Pulmonary artery endothelial cell (primary cell): ENCODE measurements at regions not wholly inside any gene's neighbourhood (a gene's known extent, or its start where the extent isn't known, plus 50 kb on each side); places are given as distances from the start of the nearest gene placed in this dataset.
"Not testable (repeated sequence)": the region's sequence is repeated elsewhere in the genome, so short reads cannot be mapped to it uniquely, and the experiment has no call there.

Experiments used
- DNase-seq: peaks from one replicate; pipeline ENCODE4 v3.0.0-alpha.2; 2011; ENCODE audit warnings: low read depth, low spot score

- no peak for DNase-seq
Observed at GRCh38 chr11:81303038-81303664, 1430.5 kb downstream of the FAM181B start.

- no peak for DNase-seq
Observed at GRCh38 chr11:81301166-81301830, 1432.4 kb downstream of the FAM181B start.

GRCh38 chr11:81286959-81287358, 1446.7 kb downstream of the FAM181B start:
- DNase-seq: no peak

- DNase-seq: no peak
Observed at GRCh38 chr11:81286550-81286949, 1447.1 kb downstream of the FAM181B start.

- DNase-seq: not testable (repeated sequence)
Observed at GRCh38 chr11:81280228-81280627, 1453.4 kb downstream of the FAM181B start.

GRCh38 chr11:81278991-81279390, 1454.7 kb downstream of the FAM181B start:
- DNase-seq: no peak

GRCh38 chr11:81270686-81271085, 1463.0 kb downstream of the FAM181B start:
- DNase-seq: no peak

- no peak for DNase-seq
Observed at GRCh38 chr11:81267246-81267645, 1466.4 kb downstream of the FAM181B start.

GRCh38 chr11:81259471-81259870, 1474.2 kb downstream of the FAM181B start:
- DNase-seq: no peak

- DNase-seq: no peak
Observed at GRCh38 chr11:81255895-81256294, 1477.8 kb downstream of the FAM181B start.

GRCh38 chr11:81253244-81253643, 1480.4 kb downstream of the FAM181B start:
- no peak for DNase-seq

- no peak for DNase-seq
Observed at GRCh38 chr11:81246941-81247340, 1486.7 kb downstream of the FAM181B start.

GRCh38 chr11:81245791-81246190, 1487.9 kb downstream of the FAM181B start:
- no peak for DNase-seq

GRCh38 chr11:81241672-81242275, 1491.9 kb downstream of the FAM181B start:
- no peak for DNase-seq

- DNase-seq: no peak
Observed at GRCh38 chr11:81237139-81237538, 1496.5 kb downstream of the FAM181B start.

GRCh38 chr11:81227409-81227808, 1506.3 kb downstream of the FAM181B start:
- DNase-seq: not testable (repeated sequence)

GRCh38 chr11:81224396-81224795, 1509.3 kb downstream of the FAM181B start:
- DNase-seq: no peak

GRCh38 chr11:81222491-81222890, 1511.2 kb downstream of the FAM181B start:
- no peak for DNase-seq

GRCh38 chr11:81220146-81220895, 1513.3 kb downstream of the FAM181B start:
- DNase-seq: no peak

- no peak for DNase-seq
Observed at GRCh38 chr11:81219661-81220060, 1514.0 kb downstream of the FAM181B start.

- no peak for DNase-seq
Observed at GRCh38 chr11:81218440-81218839, 1515.2 kb downstream of the FAM181B start.

- DNase-seq: no peak
Observed at GRCh38 chr11:81211050-81211449, 1522.6 kb downstream of the FAM181B start.
